Upper lobe of left lung (tissue), 4 donors: ENCODE measurements at regions not wholly inside any gene's neighbourhood (a gene's known extent, or its start where the extent isn't known, plus 50 kb on each side); places are given as distances from the start of the nearest gene placed in this dataset.

Experiments
- CTCF ChIP-seq, 6 experiments: fragments of 450-650 bp in 4 of 6; fragments of 200-600 bp in 2 of 6; sonication (generic) in 2 of 6; IDR thresholded peaks; one replicate each; pipeline ENCODE4 v1.5.1; 2016 to 2019; ENCODE audit warnings: antibody characterized with exemption in 6 of 6
- POLR2AphosphoS5 ChIP-seq, 2 donors: sonication (generic); formaldehyde crosslinking; IDR thresholded peaks; one replicate each; pipeline ENCODE4 v1.5.1; 2017; ENCODE audit warnings: antibody characterized with exemption in 2 of 2

- TF ChIP-seq CTCF (IDR thresholded peaks at IDR 0.05) (no peak), POLR2AphosphoS5 (IDR thresholded peaks at IDR 0.05) (no peak)
Observed at GRCh38 chr11:70906101-70906500, 346.3 kb downstream of the SHANK2 start.
